Left lung (tissue), 4 donors: ENCODE measurements at regions not wholly inside any gene's neighbourhood (a gene's known extent, or its start where the extent isn't known, plus 50 kb on each side); places are given as distances from the start of the nearest gene placed in this dataset.

Experiments
- ATAC-seq: fragments of 200-7000 bp; cut with Tn5 transposase; one replicate; pipeline ENCODE4 v1.9.1; 2020; ENCODE audit warnings: moderate library complexity
- DNase-seq, 4 donors: peaks; one replicate each; pipeline ENCODE4 v3.0.0-alpha.2; 2013 to 2020
- H3K27ac ChIP-seq, 2 donors: fragments of 200-600 bp; sonication (generic) in 1 of 2; one replicate each; pipeline versions ENCODE4 v1.5.0 to v1.8.0; 2020 to 2021
- H3K27me3 ChIP-seq, 2 donors: fragments of 200-600 bp; sonication (generic) in 1 of 2; one replicate each; pipeline versions ENCODE4 v1.5.0 to v1.8.0; 2020 to 2021
- H3K36me3 ChIP-seq, 2 donors: fragments of 200-600 bp; sonication (generic) in 1 of 2; one replicate each; pipeline versions ENCODE4 v1.5.0 to v1.8.0; 2020 to 2021
- H3K4me1 ChIP-seq, 2 donors: fragments of 200-600 bp; one replicate each; pipeline ENCODE4 v1.8.0; 2021
- H3K4me3 ChIP-seq, 2 donors: fragments of 200-600 bp; sonication (generic) in 1 of 2; one replicate each; pipeline versions ENCODE4 v1.5.0 to v1.8.0; 2020 to 2021; ENCODE audit warnings: mild to moderate bottlenecking in 1 of 2
- H3K9me3 ChIP-seq, 2 donors: fragments of 200-600 bp; sonication (generic) in 1 of 2; one replicate each; pipeline versions ENCODE4 v1.5.0 to v1.8.0; 2020 to 2021
- intact Hi-C, 2 donors: fragments of 100-400 bp; cut with DNase I; formaldehyde crosslinking; loops; one replicate each; pipeline versions ENCODE4 v1.11.2 to v1.14.2; 2022
- TF ChIP-seq, protein P1 (sequence below), 2 donors: fragments of 200-600 bp; sonication (generic) in 1 of 2; IDR thresholded peaks; one replicate each; pipeline versions ENCODE4 v1.5.0 to v1.8.0; 2021; ENCODE audit warnings: antibody characterized with exemption in 2 of 2
- donor health status: DM: no; HTN: yes; CAD: no.
- donor health status: DM: no; HTN: no; CAD: no.

- no peak for DNase-seq
- Histone ChIP-seq H3K4me1 (no peaks in the 10 kb centered on the region), H3K27ac (no peak overlapping the region), H3K4me3 (no peak overlapping the region), H3K9me3 (peaks cover 0 to 3% of the 10 kb centered on the region in 2 donors), H3K36me3 (no peaks in the 10 kb centered on the region), H3K27me3 (no peaks in the 10 kb centered on the region)
- intact Hi-C loops = no loop called here
- TF ChIP-seq, protein P1, sequence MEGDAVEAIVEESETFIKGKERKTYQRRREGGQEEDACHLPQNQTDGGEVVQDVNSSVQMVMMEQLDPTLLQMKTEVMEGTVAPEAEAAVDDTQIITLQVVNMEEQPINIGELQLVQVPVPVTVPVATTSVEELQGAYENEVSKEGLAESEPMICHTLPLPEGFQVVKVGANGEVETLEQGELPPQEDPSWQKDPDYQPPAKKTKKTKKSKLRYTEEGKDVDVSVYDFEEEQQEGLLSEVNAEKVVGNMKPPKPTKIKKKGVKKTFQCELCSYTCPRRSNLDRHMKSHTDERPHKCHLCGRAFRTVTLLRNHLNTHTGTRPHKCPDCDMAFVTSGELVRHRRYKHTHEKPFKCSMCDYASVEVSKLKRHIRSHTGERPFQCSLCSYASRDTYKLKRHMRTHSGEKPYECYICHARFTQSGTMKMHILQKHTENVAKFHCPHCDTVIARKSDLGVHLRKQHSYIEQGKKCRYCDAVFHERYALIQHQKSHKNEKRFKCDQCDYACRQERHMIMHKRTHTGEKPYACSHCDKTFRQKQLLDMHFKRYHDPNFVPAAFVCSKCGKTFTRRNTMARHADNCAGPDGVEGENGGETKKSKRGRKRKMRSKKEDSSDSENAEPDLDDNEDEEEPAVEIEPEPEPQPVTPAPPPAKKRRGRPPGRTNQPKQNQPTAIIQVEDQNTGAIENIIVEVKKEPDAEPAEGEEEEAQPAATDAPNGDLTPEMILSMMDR (IDR thresholded peaks at IDR 0.05) = no peak
- no peak for ATAC-seq
These were observed 621.5 kb downstream of the TENT5A start for GRCh38 chr6:81130969-81131368.

- H3K9me3 ChIP-seq = no peaks in the 10 kb centered on the region
- H3K27ac ChIP-seq = no peak overlapping the region
- ATAC-seq (no peak), DNase-seq (no peak)
- H3K4me1 ChIP-seq = no peaks in the 10 kb centered on the region
- no peak overlapping the region for H3K4me3 ChIP-seq
- TF ChIP-seq, protein P1 (IDR thresholded peaks at IDR 0.05) = no peak
- H3K36me3 ChIP-seq = no peaks in the 10 kb centered on the region
- H3K27me3 ChIP-seq = no peaks in the 10 kb centered on the region
- intact Hi-C loops = no loop called here
These were observed 622.4 kb downstream of the TENT5A start for GRCh38 chr6:81130061-81130460.

DNA sequence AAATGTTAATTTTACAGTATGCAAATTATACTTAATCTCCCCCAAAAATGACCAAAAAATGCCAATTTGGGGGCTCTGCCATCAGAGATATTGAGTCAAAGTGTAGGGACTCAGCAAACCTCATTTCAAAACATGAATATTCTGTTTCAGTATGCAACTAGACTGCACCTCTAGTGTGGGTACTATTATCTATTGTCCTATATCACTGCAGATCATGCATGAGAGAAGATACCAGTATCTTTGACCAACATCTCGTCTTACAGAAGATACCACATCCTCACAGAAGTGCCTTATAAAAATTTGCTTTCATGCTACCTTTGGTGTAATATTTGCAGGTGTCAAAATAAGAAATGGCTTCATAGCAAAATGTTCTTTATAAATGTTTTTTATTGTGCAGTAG is 623.8 kb downstream of the TENT5A start:
- DNase-seq (no peak), ATAC-seq (no peak)
- H3K9me3 ChIP-seq = no peaks in the 10 kb centered on the region
- H3K27ac ChIP-seq = no peak overlapping the region
- H3K36me3 ChIP-seq = no peaks in the 10 kb centered on the region
- H3K27me3 ChIP-seq = no peaks in the 10 kb centered on the region
- H3K4me3 ChIP-seq = no peak overlapping the region
- H3K4me1 ChIP-seq = no peaks in the 10 kb centered on the region
- intact Hi-C loops = no loop called here
- TF ChIP-seq, protein P1 (IDR thresholded peaks at IDR 0.05) = no peak

- Histone ChIP-seq H3K36me3 (no peaks in the 10 kb centered on the region), H3K4me1 (no peaks in the 10 kb centered on the region), H3K9me3 (no peaks in the 10 kb centered on the region), H3K27ac (no peak overlapping the region), H3K27me3 (no peaks in the 10 kb centered on the region), H3K4me3 (no peak overlapping the region)
- intact Hi-C loops = no loop called here
- no peak for DNase-seq
- TF ChIP-seq, protein P1 (IDR thresholded peaks at IDR 0.05) = no peak
- no peak for ATAC-seq
These were observed 626.3 kb downstream of the TENT5A start for GRCh38 chr6:81126150-81126549.

- no peaks in the 10 kb centered on the region for H3K27me3 ChIP-seq
- TF ChIP-seq, protein P1 (IDR thresholded peaks at IDR 0.05) = no peak
- peaks cover 0 to 16% of the 10 kb centered on the region in 2 donors for H3K9me3 ChIP-seq
- H3K4me3 ChIP-seq = no peak overlapping the region
- no peak overlapping the region for H3K27ac ChIP-seq
- ATAC-seq (no peak), DNase-seq (no peak)
- intact Hi-C loops = no loop called here
- no peaks in the 10 kb centered on the region for H3K4me1 ChIP-seq
- no peaks in the 10 kb centered on the region for H3K36me3 ChIP-seq
These were observed 632.2 kb downstream of the TENT5A start for GRCh38 chr6:81120280-81120679.
